Neural cell (in vitro differentiated cells): ENCODE measurements at regions not wholly inside any gene's neighbourhood (a gene's known extent, or its start where the extent isn't known, plus 50 kb on each side); places are given as distances from the start of the nearest gene placed in this dataset.

Source experiments
- H2AFZ ChIP-seq: fragments of 200-600, 300-800 bp; sonication (generic), shearing (Covaris generic); 2 replicates; pipeline ENCODE4 v1.6.0; 2014; ENCODE audit warnings: low read depth, mild to moderate bottlenecking, antibody characterized with exemption, low read length, moderate library complexity
- H3F3A ChIP-seq: fragments of 200-600 bp; shearing (Covaris generic); 2 replicates; pipeline ENCODE4 v1.6.1; 2016; ENCODE audit warnings: mild to moderate bottlenecking, moderate library complexity, mixed read lengths, antibody characterized with exemption, low read length; ENCODE audit not compliant: insufficient read depth, poor library complexity, severe bottlenecking
- H3K27ac ChIP-seq: fragments of 200-600, 300-800 bp; sonication (generic), shearing (Covaris generic); 2 replicates; pipeline ENCODE4 v1.5.1; 2014; ENCODE audit warnings: mild to moderate bottlenecking, low read length, moderate library complexity
- H3K27me3 ChIP-seq: fragments of 300-800, 200-600 bp; sonication (generic), shearing (Covaris generic); 2 replicates; pipeline ENCODE4 v1.6.0; 2014; ENCODE audit warnings: mild to moderate bottlenecking, low read depth, low read length, moderate library complexity; ENCODE audit not compliant: insufficient read depth
- H3K36me3 ChIP-seq: fragments of 300-800, 200-600 bp; sonication (generic), shearing (Covaris generic); 2 replicates; pipeline ENCODE4 v1.5.1; 2014; ENCODE audit warnings: mild to moderate bottlenecking, antibody characterized with exemption, low read length, moderate library complexity; ENCODE audit not compliant: insufficient read depth
- H3K4me2 ChIP-seq: fragments of 300-800, 200-600 bp; sonication (generic), shearing (Covaris generic); 2 replicates; pipeline ENCODE4 v1.6.0; 2014; ENCODE audit warnings: mild to moderate bottlenecking, low read length
- H3K4me3 ChIP-seq: fragments of 300-800, 200-600 bp; sonication (generic), shearing (Covaris generic); 2 replicates; pipeline ENCODE4 v1.5.1; 2014; ENCODE audit warnings: mild to moderate bottlenecking, low read length, moderate library complexity
- H3K79me2 ChIP-seq: fragments of 200-600 bp; shearing (Covaris generic); replicated peaks from 2 replicates; pipeline ENCODE4 v1.6.0; 2014; ENCODE audit warnings: mild to moderate bottlenecking, low read length, moderate library complexity; ENCODE audit not compliant: insufficient read depth
- H3K9ac ChIP-seq: fragments of 300-800, 200-600 bp; sonication (generic), shearing (Covaris generic); 2 replicates; pipeline ENCODE4 v1.6.1; 2016; ENCODE audit warnings: mild to moderate bottlenecking, low read length, mixed read lengths
- H3K9me2 ChIP-seq: fragments of 200-600 bp; shearing (Covaris generic); 2 replicates; pipeline ENCODE4 v1.6.1; 2016; ENCODE audit warnings: mild to moderate bottlenecking, low read length, mixed read lengths; ENCODE audit not compliant: insufficient read depth
- H3K9me3 ChIP-seq: fragments of 200-600, 300-800 bp; sonication (generic), shearing (Covaris generic); 2 replicates; pipeline ENCODE4 v1.6.1; 2016; ENCODE audit warnings: mild to moderate bottlenecking, mixed run types, low read length, moderate library complexity, mixed read lengths
- H4K20me1 ChIP-seq: fragments of 200-600 bp; shearing (Covaris generic); 2 replicates; pipeline ENCODE4 v1.6.1; 2016; ENCODE audit warnings: mild to moderate bottlenecking, mixed run types; ENCODE audit not compliant: insufficient read depth
- EP300 ChIP-seq: fragments of 450-650 bp; conservative IDR thresholded peaks from 2 replicates; pipeline ENCODE4 v1.6.1; 2014; ENCODE audit warnings: antibody characterized with exemption, mild to moderate bottlenecking, moderate library complexity; ENCODE audit not compliant: poor library complexity, severe bottlenecking
- EZH2 ChIP-seq: fragments of 200-600, 300-800 bp; shearing (Covaris generic), sonication (generic); IDR thresholded peaks from 2 replicates; pipeline ENCODE4 v1.6.1; 2014; ENCODE audit warnings: antibody characterized with exemption, low read length, borderline replicate concordance, mild to moderate bottlenecking; ENCODE audit not compliant: insufficient read depth, poor library complexity, severe bottlenecking
- MXI1 ChIP-seq: fragments of 450-650 bp; conservative IDR thresholded peaks from 2 replicates; pipeline ENCODE4 v1.6.1; 2014; ENCODE audit warnings: antibody characterized with exemption, mild to moderate bottlenecking; ENCODE audit not compliant: poor library complexity, severe bottlenecking
- POLR2AphosphoS5 ChIP-seq: IDR thresholded peaks from 2 replicates; pipeline ENCODE4 v1.6.1; 2012
- RAD21 ChIP-seq: fragments of 450-650 bp; conservative IDR thresholded peaks from 2 replicates; pipeline ENCODE4 v1.6.1; 2014; ENCODE audit warnings: antibody characterized with exemption, mild to moderate bottlenecking, moderate library complexity
- SMC3 ChIP-seq: fragments of 450-650 bp; conservative IDR thresholded peaks from 2 replicates; pipeline ENCODE4 v1.6.1; 2014; ENCODE audit warnings: antibody characterized with exemption, mild to moderate bottlenecking, moderate library complexity; ENCODE audit not compliant: poor library complexity
- TAF1 ChIP-seq: IDR thresholded peaks from 2 replicates; pipeline ENCODE4 v1.6.1; 2012; ENCODE audit warnings: low read depth
- TF ChIP-seq, protein P1 (sequence below): fragments of 450-650 bp; IDR thresholded peaks from 2 replicates; pipeline ENCODE4 v1.5.1; 2014; ENCODE audit warnings: antibody characterized with exemption, mild to moderate bottlenecking, moderate library complexity; ENCODE audit not compliant: poor library complexity, severe bottlenecking
- TF ChIP-seq, protein P2 (sequence below): IDR thresholded peaks from 2 replicates; pipeline ENCODE4 v1.6.1; 2012; ENCODE audit warnings: borderline replicate concordance

- H3K9me2 ChIP-seq = no peaks in the 10 kb centered on the region
- TF ChIP-seq, protein P1, sequence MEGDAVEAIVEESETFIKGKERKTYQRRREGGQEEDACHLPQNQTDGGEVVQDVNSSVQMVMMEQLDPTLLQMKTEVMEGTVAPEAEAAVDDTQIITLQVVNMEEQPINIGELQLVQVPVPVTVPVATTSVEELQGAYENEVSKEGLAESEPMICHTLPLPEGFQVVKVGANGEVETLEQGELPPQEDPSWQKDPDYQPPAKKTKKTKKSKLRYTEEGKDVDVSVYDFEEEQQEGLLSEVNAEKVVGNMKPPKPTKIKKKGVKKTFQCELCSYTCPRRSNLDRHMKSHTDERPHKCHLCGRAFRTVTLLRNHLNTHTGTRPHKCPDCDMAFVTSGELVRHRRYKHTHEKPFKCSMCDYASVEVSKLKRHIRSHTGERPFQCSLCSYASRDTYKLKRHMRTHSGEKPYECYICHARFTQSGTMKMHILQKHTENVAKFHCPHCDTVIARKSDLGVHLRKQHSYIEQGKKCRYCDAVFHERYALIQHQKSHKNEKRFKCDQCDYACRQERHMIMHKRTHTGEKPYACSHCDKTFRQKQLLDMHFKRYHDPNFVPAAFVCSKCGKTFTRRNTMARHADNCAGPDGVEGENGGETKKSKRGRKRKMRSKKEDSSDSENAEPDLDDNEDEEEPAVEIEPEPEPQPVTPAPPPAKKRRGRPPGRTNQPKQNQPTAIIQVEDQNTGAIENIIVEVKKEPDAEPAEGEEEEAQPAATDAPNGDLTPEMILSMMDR = no peak
- TF ChIP-seq TAF1 = no peak
- TF ChIP-seq, protein P2, sequence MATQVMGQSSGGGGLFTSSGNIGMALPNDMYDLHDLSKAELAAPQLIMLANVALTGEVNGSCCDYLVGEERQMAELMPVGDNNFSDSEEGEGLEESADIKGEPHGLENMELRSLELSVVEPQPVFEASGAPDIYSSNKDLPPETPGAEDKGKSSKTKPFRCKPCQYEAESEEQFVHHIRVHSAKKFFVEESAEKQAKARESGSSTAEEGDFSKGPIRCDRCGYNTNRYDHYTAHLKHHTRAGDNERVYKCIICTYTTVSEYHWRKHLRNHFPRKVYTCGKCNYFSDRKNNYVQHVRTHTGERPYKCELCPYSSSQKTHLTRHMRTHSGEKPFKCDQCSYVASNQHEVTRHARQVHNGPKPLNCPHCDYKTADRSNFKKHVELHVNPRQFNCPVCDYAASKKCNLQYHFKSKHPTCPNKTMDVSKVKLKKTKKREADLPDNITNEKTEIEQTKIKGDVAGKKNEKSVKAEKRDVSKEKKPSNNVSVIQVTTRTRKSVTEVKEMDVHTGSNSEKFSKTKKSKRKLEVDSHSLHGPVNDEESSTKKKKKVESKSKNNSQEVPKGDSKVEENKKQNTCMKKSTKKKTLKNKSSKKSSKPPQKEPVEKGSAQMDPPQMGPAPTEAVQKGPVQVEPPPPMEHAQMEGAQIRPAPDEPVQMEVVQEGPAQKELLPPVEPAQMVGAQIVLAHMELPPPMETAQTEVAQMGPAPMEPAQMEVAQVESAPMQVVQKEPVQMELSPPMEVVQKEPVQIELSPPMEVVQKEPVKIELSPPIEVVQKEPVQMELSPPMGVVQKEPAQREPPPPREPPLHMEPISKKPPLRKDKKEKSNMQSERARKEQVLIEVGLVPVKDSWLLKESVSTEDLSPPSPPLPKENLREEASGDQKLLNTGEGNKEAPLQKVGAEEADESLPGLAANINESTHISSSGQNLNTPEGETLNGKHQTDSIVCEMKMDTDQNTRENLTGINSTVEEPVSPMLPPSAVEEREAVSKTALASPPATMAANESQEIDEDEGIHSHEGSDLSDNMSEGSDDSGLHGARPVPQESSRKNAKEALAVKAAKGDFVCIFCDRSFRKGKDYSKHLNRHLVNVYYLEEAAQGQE = no peak
- no peak for TF ChIP-seq EZH2
- no peak for TF ChIP-seq EP300
- no peak for TF ChIP-seq SMC3
- no peak for TF ChIP-seq RAD21
- no peak for TF ChIP-seq MXI1
- no peak for TF ChIP-seq POLR2AphosphoS5
- no peaks in the 10 kb centered on the region for H3K9me3 ChIP-seq
- H3K27me3 ChIP-seq = no peaks in the 10 kb centered on the region
- H3K79me2 ChIP-seq = no peaks in the 10 kb centered on the region
- no peak overlapping the region for H3K4me2 ChIP-seq
- H3K36me3 ChIP-seq = no peaks in the 10 kb centered on the region
- no peak overlapping the region for H3K4me3 ChIP-seq
- H3K9ac ChIP-seq = no peak overlapping the region
- no peak overlapping the region for H3K27ac ChIP-seq
- no peaks in the 10 kb centered on the region for H4K20me1 ChIP-seq
- H3F3A ChIP-seq = no peaks in the 10 kb centered on the region
- H2AFZ ChIP-seq = no peak overlapping the region
Measured at GRCh38 chr11:69882270-69882608, 63.0 kb upstream of the FGF3 start.

DNA sequence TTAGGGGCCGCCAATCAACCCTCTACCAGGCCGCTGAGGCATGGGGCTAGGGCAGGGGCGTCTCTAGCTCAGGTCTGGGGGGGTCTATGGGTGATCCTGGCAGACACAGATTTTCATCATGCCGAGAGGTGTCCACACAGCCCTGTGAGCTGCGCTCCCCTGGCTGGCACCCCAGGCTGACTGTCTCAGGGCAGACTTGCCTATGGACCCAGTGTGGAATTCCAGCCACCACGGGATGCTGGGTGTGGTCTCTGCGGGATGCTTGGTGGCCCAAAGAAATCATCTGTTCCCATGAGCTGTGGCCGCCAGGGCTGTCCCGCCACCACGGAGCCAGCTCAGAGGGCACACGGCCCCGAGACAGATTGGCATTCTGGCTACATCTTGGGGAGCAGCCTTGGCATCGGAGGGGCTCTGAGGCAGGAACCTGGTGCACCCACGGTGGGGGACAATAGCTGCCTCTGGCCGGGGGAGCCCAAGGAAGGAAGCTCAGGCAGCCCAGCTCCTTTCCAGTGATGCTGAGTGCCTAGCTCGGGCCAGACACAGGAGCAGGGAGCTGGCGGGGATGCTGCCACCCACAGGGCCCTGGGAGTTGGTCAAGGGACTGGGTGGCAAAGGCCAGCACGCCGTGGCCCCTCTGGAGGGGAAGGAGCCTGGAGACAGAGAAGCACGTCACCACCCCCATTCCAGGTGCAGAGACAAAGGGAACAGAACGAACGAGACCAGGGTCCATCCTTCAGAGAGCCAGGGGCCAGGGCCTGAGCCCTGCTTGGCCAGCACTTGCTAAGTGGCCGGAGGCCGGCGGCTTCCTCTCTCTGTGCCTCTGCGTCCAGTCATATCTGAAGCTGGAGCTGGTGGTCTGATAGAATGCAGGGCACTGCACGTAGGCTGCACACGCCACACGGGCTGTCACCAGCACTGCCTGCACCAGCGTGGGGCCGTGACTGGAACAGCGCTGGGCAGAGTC lies 64.4 kb upstream of the FGF3 start:
- Histone ChIP-seq H3K9me3 (no peaks in the 10 kb centered on the region), H3K27ac (no peak overlapping the region), H3K79me2 (no peaks in the 10 kb centered on the region), H3K4me2 (no peak overlapping the region), H3K9me2 (no peaks in the 10 kb centered on the region), H3K36me3 (no peaks in the 10 kb centered on the region), H3K27me3 (no peaks in the 10 kb centered on the region), H3K9ac (no peak overlapping the region), H3F3A (no peaks in the 10 kb centered on the region), H3K4me3 (no peak overlapping the region), H4K20me1 (no peaks in the 10 kb centered on the region), H2AFZ (no peak overlapping the region)
- TF ChIP-seq TAF1 (no peak), SMC3 (no peak), RAD21 (no peak), EZH2 (no peak), MXI1 (no peak), EP300 (no peak), POLR2AphosphoS5 (no peak)
- TF ChIP-seq, protein P2 = no peak
- TF ChIP-seq, protein P1 = no peak
